K562 (cell line): ENCODE measurements at regions not wholly inside any gene's neighbourhood (a gene's known extent, or its start where the extent isn't known, plus 50 kb on each side); places are given as distances from the start of the nearest gene placed in this dataset.

Experiments
- ATAC-seq: fragments of 200-7000 bp; cut with Tn5 transposase; 3 replicates; pipeline ENCODE4 v1.9.1; 2020; ENCODE audit warnings: moderate library complexity
- BruUV-seq: library from RNA; stranded (reverse); fragments of 400-500 nt; replicated peaks from 2 replicates; lab custom pipeline; 2021; lab: Mats Ljungman, UMichigan
- CTCF ChIA-PET: fragments of 300-600 bp; formaldehyde crosslinking; extraction: SDS; loops from one replicate; lab custom pipeline; 2021; ENCODE audit warnings: low intra/inter-chr PET ratio; lab: Yijun Ruan, JAX
- POLR2A ChIA-PET: fragments of 300-600, 350-650 bp; sonication (Branson Sonifier 250); formaldehyde crosslinking; extraction: SDS; loops from one replicate; lab custom pipeline; 2021; ENCODE audit warnings: antibody characterized with exemption, inconsistent platforms; lab: Yijun Ruan, JAX
- DNase-seq, 4 experiments: peaks; one replicate each; pipeline versions ENCODE4 v3.0.0 to v3.0.0-alpha.2; 2011 to 2018; ENCODE audit warnings: low spot score in 3 of 4, mixed read lengths in 3 of 4; ENCODE audit errors: extremely low read depth in 1 of 4
- FAIRE-seq: peaks from 2 replicates; lab custom pipeline; 2011; peaks lifted over from hg19 to GRCh38; lab: Jason Lieb, UNC
- H2AFZ ChIP-seq: 2 replicates; pipeline ENCODE4 v1.6.0; 2011; ENCODE audit warnings: low read depth, low read length, control low read depth, inconsistent platforms
- H3K27ac ChIP-seq: fragments of 200-600 bp; 3 replicates; pipeline ENCODE4 v1.8.0; 2011; ENCODE audit warnings: low read depth, mild to moderate bottlenecking, control low read depth, inconsistent platforms, low read length, moderate library complexity, mixed read lengths; ENCODE audit errors: extremely low read depth
- H3K27me3 ChIP-seq, 2 experiments: fragments of 300-600 bp in 1 of 2; 2 replicates in 1 of 2; 3 replicates in 1 of 2; pipeline versions ENCODE4 v1.6.0 to v1.8.0; 2011; ENCODE audit warnings: inconsistent platforms in 2 of 2, low read length in 2 of 2, mild to moderate bottlenecking in 1 of 2, mixed read lengths in 1 of 2, moderate library complexity in 1 of 2; ENCODE audit not compliant: control insufficient read depth in 2 of 2, insufficient read depth in 2 of 2
- H3K36me3 ChIP-seq: fragments of 300-600 bp; 3 replicates; pipeline ENCODE4 v1.8.0; 2011; ENCODE audit warnings: mild to moderate bottlenecking, low read length, inconsistent platforms; ENCODE audit not compliant: control insufficient read depth, insufficient read depth
- H3K4me1 ChIP-seq, 2 experiments: fragments of 200-600 bp in 1 of 2; replicated peaks in 1 of 2; 2 replicates in 1 of 2; 3 replicates in 1 of 2; pipeline versions ENCODE4 v1.5.1 to v1.8.0; 2011; ENCODE audit warnings: inconsistent platforms in 2 of 2, low read length in 2 of 2, mild to moderate bottlenecking in 1 of 2, mixed read lengths in 1 of 2, moderate library complexity in 1 of 2; ENCODE audit not compliant: control insufficient read depth in 2 of 2, insufficient read depth in 2 of 2
- H3K4me2 ChIP-seq: 2 replicates; pipeline ENCODE4 v1.6.1; 2011; ENCODE audit warnings: low read length, control low read depth, inconsistent platforms, mixed read lengths; ENCODE audit not compliant: insufficient read depth
- H3K4me3 ChIP-seq: fragments of 200-600 bp; sonication (generic), shearing (Covaris generic); 2 replicates; pipeline ENCODE4 v1.5.1; 2016; ENCODE audit warnings: control low read depth, inconsistent platforms
- H3K79me2 ChIP-seq: fragments of 200-600 bp; 3 replicates; pipeline ENCODE4 v1.8.0; 2011; ENCODE audit warnings: low read length, inconsistent platforms; ENCODE audit not compliant: control insufficient read depth, insufficient read depth
- H3K9ac ChIP-seq, 2 experiments: 2 replicates each; pipeline versions ENCODE4 v1.6.0 to v1.6.1; 2011; ENCODE audit warnings: low read depth in 2 of 2, low read length in 2 of 2, control low read depth in 1 of 2, inconsistent platforms in 1 of 2, mild to moderate bottlenecking in 1 of 2, mixed read lengths in 1 of 2; ENCODE audit not compliant: insufficient read depth in 1 of 2
- H3K9me1 ChIP-seq: one replicate; pipeline ENCODE4 v1.6.0; 2011; ENCODE audit warnings: inconsistent platforms, mild to moderate bottlenecking, low read length, moderate library complexity; ENCODE audit not compliant: control insufficient read depth, insufficient read depth
- H3K9me3 ChIP-seq: replicated peaks from 2 replicates; pipeline ENCODE4 v1.5.1; 2011; ENCODE audit warnings: low read depth, low read length, inconsistent platforms; ENCODE audit not compliant: control insufficient read depth, insufficient read depth
- H4K20me1 ChIP-seq: replicated peaks from 2 replicates; pipeline ENCODE4 v1.6.1; 2011; ENCODE audit warnings: low read length, inconsistent platforms, mixed read lengths; ENCODE audit not compliant: control insufficient read depth, insufficient read depth
- CHD2 ChIP-seq: IDR thresholded peaks from 2 replicates; pipeline ENCODE4 v1.6.1; 2011; ENCODE audit warnings: low read depth, low read length
- COPS2 ChIP-seq: fragments of 450-650 bp; conservative IDR thresholded peaks from 2 replicates; pipeline ENCODE4 v1.6.1; 2016; ENCODE audit warnings: mild to moderate bottlenecking, moderate library complexity
- POLR2A ChIP-seq: fragments of 450-650 bp; conservative IDR thresholded peaks from 2 replicates; pipeline ENCODE4 v1.6.1; 2016
- ZNF592 ChIP-seq: fragments of 450-650 bp; IDR thresholded peaks from 2 replicates; pipeline ENCODE4 v1.6.1; 2017; ENCODE audit warnings: antibody characterized with exemption, mild to moderate bottlenecking
- WGBS: fragments of 100-300 bp; shearing (Covaris generic); methylation state at CpG from one replicate; pipeline ENCODE4 v1.1.6; 2016; ENCODE audit warnings: low coverage, mixed read lengths; ENCODE audit not compliant: insufficient coverage; ENCODE audit errors: missing lambda C conversion rate; 5-methylcytosine and 5-hydroxymethylcytosine counted together
- in situ Hi-C: fragments of 300-500 bp; cut with MboI; formaldehyde crosslinking; loops from 4 replicates; pipeline ENCODE4 v1.15.0; 2018; ENCODE audit warnings: inconsistent platforms, mixed read lengths
- intact Hi-C: fragments of 100-400 bp; cut with micrococcal nuclease; formaldehyde crosslinking; loops from 2 replicates; pipeline ENCODE4 v1.14.2; 2022

DNA sequence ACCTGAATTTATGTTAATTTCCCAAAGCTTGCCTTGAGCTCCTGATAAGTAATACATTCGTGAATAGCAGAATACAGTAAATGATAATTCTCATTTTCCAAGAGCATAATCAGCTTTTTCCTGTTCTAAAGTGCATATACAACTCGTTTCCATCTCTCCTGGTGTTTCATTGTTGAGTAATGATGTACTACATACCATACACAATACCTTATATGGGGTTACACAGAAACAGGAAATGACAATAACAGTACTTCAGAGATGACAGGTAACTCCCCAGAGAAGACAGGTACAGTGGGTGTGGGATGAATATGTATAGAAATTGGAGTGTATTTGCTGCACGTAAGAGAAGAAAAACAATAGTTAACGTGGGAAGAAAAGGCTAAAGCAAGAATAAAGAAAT is 287.1 kb downstream of the TENT4A start:
- BruUV-seq: no TSS peak
- Histone ChIP-seq H3K9me3 (no peaks in the 10 kb centered on the region), H3K36me3 (no peaks in the 10 kb centered on the region), H3K4me3 (no peak overlapping the region), H3K4me1 (no peaks in the 10 kb centered on the region), H3K27ac (no peak overlapping the region), H3K9me1 (no peaks in the 10 kb centered on the region), H2AFZ (no peak overlapping the region), H4K20me1 (no peaks in the 10 kb centered on the region), H3K79me2 (no peaks in the 10 kb centered on the region), H3K4me2 (no peak overlapping the region), H3K9ac (no peak overlapping the region), H3K27me3 (no peaks in the 10 kb centered on the region)
- intact Hi-C loops: no loop called here
- ChIA-PET POLR2A (no interaction called here), CTCF (no interaction called here)
- no peak for TF ChIP-seq POLR2A
- TF ChIP-seq CHD2: no peak
- TF ChIP-seq ZNF592: no peak
- TF ChIP-seq COPS2: no peak
- in situ Hi-C loops: no loop called here
- no peak for FAIRE-seq
- ATAC-seq: no peak
- no peak for DNase-seq
- WGBS: 0% methylated on average over 4 of the region's 4 CpGs
